Erythroblast (primary cell): ENCODE measurements at regions not wholly inside any gene's neighbourhood (a gene's known extent, or its start where the extent isn't known, plus 50 kb on each side); places are given as distances from the start of the nearest gene placed in this dataset.

Experiments used
- GATA1 ChIP-seq: IDR thresholded peaks from 2 replicates; pipeline ENCODE4 v1.6.1; 2011; ENCODE audit warnings: low read depth, mild to moderate bottlenecking, control low read depth, low read length, moderate library complexity
- POLR2A ChIP-seq: IDR thresholded peaks from 2 replicates; pipeline ENCODE4 v1.6.1; 2011; ENCODE audit warnings: mild to moderate bottlenecking, low read length

DNA sequence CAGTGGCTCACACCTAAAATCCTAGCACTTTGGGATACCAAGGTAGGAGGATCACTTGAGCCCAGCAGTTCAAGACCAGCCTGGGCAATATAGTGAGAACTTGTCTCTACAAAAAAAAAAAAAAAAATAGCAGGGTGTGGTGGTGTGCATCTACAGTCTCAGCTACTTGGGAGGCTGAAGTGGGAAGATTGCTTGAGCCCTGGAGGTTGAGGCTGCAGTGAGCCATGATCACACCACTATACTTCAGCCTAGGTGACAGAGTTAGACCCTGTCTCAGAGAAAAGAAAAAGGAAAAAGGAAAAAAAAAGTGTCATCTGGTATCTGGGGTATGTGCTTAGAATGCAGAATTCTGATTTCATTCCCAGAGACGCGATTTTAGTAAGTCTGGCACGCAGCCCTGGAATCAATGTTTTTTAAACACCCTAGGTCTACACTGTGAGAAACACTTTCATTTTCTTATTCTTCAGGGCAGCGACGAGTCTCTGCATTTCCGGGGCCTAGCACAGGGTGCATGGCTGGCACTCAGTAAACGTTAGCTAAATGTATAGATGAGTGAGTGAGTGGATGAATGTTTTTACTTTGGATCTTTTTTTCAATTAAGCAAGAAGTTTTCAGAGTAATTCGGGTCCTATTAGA, 243.8 kb upstream of the PWP1 start:
- TF ChIP-seq POLR2A (no peak), GATA1 (no peak)
